SH-SY5Y (cell line): ENCODE measurements at regions not wholly inside any gene's neighbourhood (a gene's known extent, or its start where the extent isn't known, plus 50 kb on each side); places are given as distances from the start of the nearest gene placed in this dataset.

ENCODE experiments used
- GATA2 ChIP-seq: IDR thresholded peaks from 2 replicates; pipeline ENCODE4 v1.6.1; 2011; ENCODE audit warnings: mild to moderate bottlenecking, low read depth, low read length
- GATA3 ChIP-seq: IDR thresholded peaks from 2 replicates; pipeline ENCODE4 v1.6.1; 2011; ENCODE audit warnings: low read depth, mild to moderate bottlenecking, low read length, moderate library complexity

- TF ChIP-seq GATA2 (no peak), GATA3 (no peak)
Measured at GRCh38 chr3:124298301-124298700, 306.4 kb upstream of the ROPN1 start.
